ENCODE measurements at regions not wholly inside any gene's neighbourhood (a gene's known extent, or its start where the extent isn't known, plus 50 kb on each side); places are given as distances from the start of the nearest gene placed in this dataset.

GRCh38 chr11:87460842-87461637, 423.3 kb downstream of the TMEM135 start:
- TF ChIP-seq POLR2A (IDR thresholded peaks at IDR 0.05; ENCODE audit: borderline replicate concordance, extremely low read depth, insufficient read depth, insufficient read length) (no peak), EZH2 (IDR thresholded peaks at IDR 0.05) (no peak), CEBPB (IDR thresholded peaks at IDR 0.05; ENCODE audit: low read depth) (no peak), POLR2AphosphoS5 (IDR thresholded peaks at IDR 0.05; ENCODE audit: low read depth, low read length) (no peak), YY1 (IDR thresholded peaks at IDR 0.05; ENCODE audit: extremely low read depth, insufficient replicate concordance, low read depth, low read length) (no peak), TCF7L2 (IDR thresholded peaks at IDR 0.05; ENCODE audit: borderline replicate concordance, extremely low read depth, insufficient read depth, insufficient read length) (no peak), SRF (IDR thresholded peaks at IDR 0.05; ENCODE audit: low read depth) (no peak), EGR1 (IDR thresholded peaks at IDR 0.05; ENCODE audit: low read depth) (no peak)
- TF ChIP-seq, protein P1, sequence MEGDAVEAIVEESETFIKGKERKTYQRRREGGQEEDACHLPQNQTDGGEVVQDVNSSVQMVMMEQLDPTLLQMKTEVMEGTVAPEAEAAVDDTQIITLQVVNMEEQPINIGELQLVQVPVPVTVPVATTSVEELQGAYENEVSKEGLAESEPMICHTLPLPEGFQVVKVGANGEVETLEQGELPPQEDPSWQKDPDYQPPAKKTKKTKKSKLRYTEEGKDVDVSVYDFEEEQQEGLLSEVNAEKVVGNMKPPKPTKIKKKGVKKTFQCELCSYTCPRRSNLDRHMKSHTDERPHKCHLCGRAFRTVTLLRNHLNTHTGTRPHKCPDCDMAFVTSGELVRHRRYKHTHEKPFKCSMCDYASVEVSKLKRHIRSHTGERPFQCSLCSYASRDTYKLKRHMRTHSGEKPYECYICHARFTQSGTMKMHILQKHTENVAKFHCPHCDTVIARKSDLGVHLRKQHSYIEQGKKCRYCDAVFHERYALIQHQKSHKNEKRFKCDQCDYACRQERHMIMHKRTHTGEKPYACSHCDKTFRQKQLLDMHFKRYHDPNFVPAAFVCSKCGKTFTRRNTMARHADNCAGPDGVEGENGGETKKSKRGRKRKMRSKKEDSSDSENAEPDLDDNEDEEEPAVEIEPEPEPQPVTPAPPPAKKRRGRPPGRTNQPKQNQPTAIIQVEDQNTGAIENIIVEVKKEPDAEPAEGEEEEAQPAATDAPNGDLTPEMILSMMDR (IDR thresholded peaks at IDR 0.05 in 2 of 3, conservative IDR thresholded peaks at IDR 0.05 in 1 of 3; ENCODE audit: borderline replicate concordance in 1 of 3, insufficient read depth in 1 of 3, low read depth in 2 of 3, low read length in 2 of 3): no peak

All from HCT116 (cell line).